Caco-2 (cell line): ENCODE measurements at regions not wholly inside any gene's neighbourhood (a gene's known extent, or its start where the extent isn't known, plus 50 kb on each side); places are given as distances from the start of the nearest gene placed in this dataset.

Source experiments
- BruUV-seq: library from RNA; stranded (reverse); fragments of 400-500 nt; replicated peaks from 2 replicates; lab custom pipeline; 2021; lab: Mats Ljungman, UMichigan
- CTCF ChIA-PET: fragments of 300-600 bp; sonication (Branson Sonifier 250); formaldehyde crosslinking; loops from one replicate; lab custom pipeline; 2022; ENCODE audit warnings: antibody characterized with exemption; lab: Charles Lee
- POLR2A ChIA-PET: fragments of 300-600 bp; sonication (Branson Sonifier 250); formaldehyde crosslinking; loops from one replicate; lab custom pipeline; 2022; ENCODE audit warnings: antibody characterized with exemption; lab: Charles Lee
- DNase-seq, 2 experiments: peaks; one replicate each; pipeline versions ENCODE4 v3.0.0 to v3.0.0-alpha.2; 2020 to 2022
- H3K27me3 ChIP-seq: replicated peaks from 2 replicates; pipeline ENCODE4 v1.6.0; 2011; ENCODE audit warnings: low read length; ENCODE audit not compliant: control insufficient read depth, insufficient read depth
- H3K36me3 ChIP-seq: 2 replicates; pipeline ENCODE4 v1.5.1; 2011; ENCODE audit warnings: low read length; ENCODE audit not compliant: control insufficient read depth, insufficient read depth
- H3K4me1 ChIP-seq: fragments of 250-450 bp; sonication (Bioruptor Pico); 2 replicates; pipeline ENCODE4 v1.5.1; 2020; ENCODE audit warnings: mild to moderate bottlenecking
- H3K4me3 ChIP-seq: 2 replicates; pipeline ENCODE4 v1.5.1; 2011; ENCODE audit warnings: low read depth, mild to moderate bottlenecking, control low read depth, low read length
- H3K9me3 ChIP-seq: fragments of 250-450 bp; sonication (Bioruptor Pico); 2 replicates; pipeline ENCODE4 v1.5.1; 2020; ENCODE audit warnings: mild to moderate bottlenecking, moderate library complexity
- H3K27ac Mint-ChIP-seq: one replicate; pipeline ENCODE4 v1.8.0; 2022; ENCODE audit warnings: mixed read lengths; ENCODE audit not compliant: unreplicated experiment
- H3K27me3 Mint-ChIP-seq: one replicate; pipeline ENCODE4 v1.8.0; 2022; ENCODE audit warnings: mixed read lengths; ENCODE audit not compliant: insufficient read depth, unreplicated experiment
- H3K36me3 Mint-ChIP-seq: one replicate; pipeline ENCODE4 v1.8.0; 2022; ENCODE audit warnings: mild to moderate bottlenecking, mixed read lengths; ENCODE audit not compliant: insufficient read depth, unreplicated experiment
- H3K4me1 Mint-ChIP-seq: one replicate; pipeline ENCODE4 v1.8.0; 2022; ENCODE audit warnings: low read depth, mixed read lengths; ENCODE audit not compliant: unreplicated experiment
- H3K4me3 Mint-ChIP-seq: one replicate; pipeline ENCODE4 v1.8.0; 2022; ENCODE audit warnings: mild to moderate bottlenecking, moderate library complexity, mixed read lengths; ENCODE audit not compliant: unreplicated experiment
- H3K9me3 Mint-ChIP-seq: one replicate; pipeline ENCODE4 v1.8.0; 2022; ENCODE audit warnings: mixed read lengths; ENCODE audit not compliant: unreplicated experiment
- CTCF ChIP-seq, 2 experiments: fragments of 200-600 bp in 1 of 2; IDR thresholded peaks; 1 replicate in 1 of 2; 2 replicates in 1 of 2; pipeline versions ENCODE4 v1.5.1 to v1.8.0; 2011 to 2022; ENCODE audit warnings: antibody characterized with exemption in 1 of 2, control low read depth in 1 of 2, inconsistent platforms in 1 of 2, low read depth in 1 of 2, low read length in 1 of 2, mild to moderate bottlenecking in 1 of 2, moderate library complexity in 1 of 2; ENCODE audit not compliant: insufficient read depth in 1 of 2, severe bottlenecking in 1 of 2, unreplicated experiment in 1 of 2
- intact Hi-C: fragments of 100-400 bp; cut with micrococcal nuclease; formaldehyde crosslinking; loops from one replicate; pipeline ENCODE4 v1.10.0; 2022; ENCODE audit not compliant: unreplicated experiment

GRCh38 chr15:69809421-69809820, 288.3 kb downstream of the TLE3 start:
- BruUV-seq, result no TSS peak
- Mint-ChIP-seq H3K27ac (no peak overlapping the region), H3K27me3 (peaks cover 10% of the 10 kb centered on the region), H3K36me3 (no peaks in the 10 kb centered on the region), H3K4me1 (no peaks in the 10 kb centered on the region), H3K9me3 (no peaks in the 10 kb centered on the region), H3K4me3 (no peak overlapping the region)
- DNase-seq, result no peak
- intact Hi-C loops, result no loop called here
- no peaks in the 10 kb centered on the region for H3K27me3 ChIP-seq
- ChIA-PET CTCF (no interaction called here), POLR2A (no interaction called here)
- no peaks in the 10 kb centered on the region for H3K4me1 ChIP-seq
- no peak overlapping the region for H3K4me3 ChIP-seq
- no peak for TF ChIP-seq CTCF (IDR thresholded peaks at IDR 0.05; ENCODE audit: insufficient read depth in 1 of 2, low read depth in 1 of 2, low read length in 1 of 2, severe bottlenecking in 1 of 2, unreplicated experiment in 1 of 2)
- H3K36me3 ChIP-seq, result no peaks in the 10 kb centered on the region
- H3K9me3 ChIP-seq, result no peaks in the 10 kb centered on the region

GRCh38 chr15:69810431-69811354, 287.0 kb downstream of the TLE3 start:
- Histone ChIP-seq H3K36me3 (no peaks in the 10 kb centered on the region), H3K9me3 (no peaks in the 10 kb centered on the region), H3K4me1 (no peaks in the 10 kb centered on the region), H3K27me3 (no peaks in the 10 kb centered on the region), H3K4me3 (no peak overlapping the region)
- Mint-ChIP-seq H3K27ac (no peak overlapping the region), H3K27me3 (peaks cover 8% of the 10 kb centered on the region), H3K36me3 (no peaks in the 10 kb centered on the region), H3K4me3 (no peak overlapping the region), H3K9me3 (no peaks in the 10 kb centered on the region), H3K4me1 (no peaks in the 10 kb centered on the region)
- ChIA-PET CTCF (no interaction called here), POLR2A (no interaction called here)
- TF ChIP-seq CTCF (IDR thresholded peaks at IDR 0.05; ENCODE audit: insufficient read depth in 1 of 2, low read depth in 1 of 2, low read length in 1 of 2, severe bottlenecking in 1 of 2, unreplicated experiment in 1 of 2), result no peak
- no peak for DNase-seq
- intact Hi-C loops, result no loop called here
- BruUV-seq, result no TSS peak

GRCh38 chr15:69812861-69813261, 284.9 kb downstream of the TLE3 start:
- H3K4me1 Mint-ChIP-seq, result no peaks in the 10 kb centered on the region
- no peaks in the 10 kb centered on the region for H3K27me3 Mint-ChIP-seq
- H3K36me3 Mint-ChIP-seq, result no peaks in the 10 kb centered on the region
- no peak overlapping the region for H3K27ac Mint-ChIP-seq
- no peak for DNase-seq
- Histone ChIP-seq H3K9me3 (no peaks in the 10 kb centered on the region), H3K4me3 (no peak overlapping the region), H3K36me3 (no peaks in the 10 kb centered on the region), H3K4me1 (no peaks in the 10 kb centered on the region), H3K27me3 (no peaks in the 10 kb centered on the region)
- intact Hi-C loops, result no loop called here
- BruUV-seq, result no TSS peak
- TF ChIP-seq CTCF (IDR thresholded peaks at IDR 0.05; ENCODE audit: insufficient read depth in 1 of 2, low read depth in 1 of 2, low read length in 1 of 2, severe bottlenecking in 1 of 2, unreplicated experiment in 1 of 2), result no peak
- H3K4me3 Mint-ChIP-seq, result no peak overlapping the region
- ChIA-PET CTCF (no interaction called here), POLR2A (no interaction called here)
- H3K9me3 Mint-ChIP-seq, result no peaks in the 10 kb centered on the region
